HUDEP-2 (cell line): ENCODE measurements at regions not wholly inside any gene's neighbourhood (a gene's known extent, or its start where the extent isn't known, plus 50 kb on each side); places are given as distances from the start of the nearest gene placed in this dataset.
"Not testable (repeated sequence)": the region's sequence is repeated elsewhere in the genome, so short reads cannot be mapped to it uniquely, and the experiment has no call there.

Experiments used
- DNase-seq, 76 experiments: peaks; one replicate each; lab custom pipeline; 2025; ENCODE audit not compliant: unreplicated experiment in 76 of 76; lab: John Stamatoyannopoulos, UW

DNA sequence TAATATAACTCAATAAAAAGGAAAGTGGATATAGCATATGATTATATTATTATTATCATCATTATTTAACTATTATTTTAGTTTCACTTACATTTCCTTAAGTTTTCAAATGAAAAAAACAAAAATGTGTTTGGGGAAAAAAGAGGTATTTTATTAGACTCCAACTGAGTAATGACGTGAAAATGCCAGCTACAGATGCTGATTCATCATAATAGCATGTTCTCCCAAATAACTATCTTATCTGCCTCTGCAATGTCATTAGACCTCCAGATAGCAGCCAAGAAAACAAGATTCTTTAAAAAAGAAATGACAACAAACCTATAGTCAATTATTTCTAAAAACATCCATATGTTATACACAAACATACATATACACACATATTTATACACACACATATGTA is 1071.9 kb upstream of the TMPRSS15 start:
- DNase-seq = no peak

DNA sequence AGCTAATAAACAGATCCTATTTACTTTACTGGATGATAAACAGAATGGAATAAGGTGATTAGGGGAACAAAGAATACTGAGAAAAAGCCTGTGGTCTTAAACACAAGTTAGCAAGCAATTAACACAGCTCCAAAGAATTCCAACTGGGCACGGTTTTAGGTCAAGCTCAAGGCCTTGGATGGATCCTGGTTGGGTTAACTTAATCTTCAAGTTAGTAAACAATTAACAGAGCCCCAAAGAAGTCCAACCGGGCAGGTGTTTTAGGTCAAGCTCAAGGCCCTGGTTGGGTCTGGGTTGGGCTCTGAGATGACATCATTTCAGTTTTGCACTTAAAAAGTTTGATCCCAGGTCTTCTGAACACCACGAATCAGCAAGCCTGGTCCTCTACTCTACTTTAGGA is 1086.3 kb upstream of the TMPRSS15 start:
- peak in 1 of 76 experiments; percentile 13 for DNase-seq

DNA sequence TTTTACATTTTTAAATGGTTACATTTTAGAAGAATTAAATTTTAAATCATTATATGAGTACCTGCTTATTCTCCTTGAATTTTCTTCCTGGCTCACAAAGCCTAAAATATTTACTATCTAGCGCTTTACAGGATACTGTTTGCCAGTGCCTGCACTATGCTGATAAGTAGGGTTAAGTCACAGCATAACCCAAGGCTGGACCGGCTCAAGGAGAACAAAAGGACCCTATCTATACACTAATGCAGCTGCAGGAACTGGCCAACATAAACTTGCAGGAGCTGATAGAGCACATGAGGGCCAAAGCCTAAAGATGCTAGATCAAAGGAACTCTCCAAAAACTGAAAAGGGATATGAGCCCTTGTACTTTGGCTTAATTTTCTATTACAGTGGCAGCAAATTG is 1086.9 kb upstream of the TMPRSS15 start:
- peak in 60 of 76 experiments; percentile 2 to 94 (median 50) for DNase-seq

DNA sequence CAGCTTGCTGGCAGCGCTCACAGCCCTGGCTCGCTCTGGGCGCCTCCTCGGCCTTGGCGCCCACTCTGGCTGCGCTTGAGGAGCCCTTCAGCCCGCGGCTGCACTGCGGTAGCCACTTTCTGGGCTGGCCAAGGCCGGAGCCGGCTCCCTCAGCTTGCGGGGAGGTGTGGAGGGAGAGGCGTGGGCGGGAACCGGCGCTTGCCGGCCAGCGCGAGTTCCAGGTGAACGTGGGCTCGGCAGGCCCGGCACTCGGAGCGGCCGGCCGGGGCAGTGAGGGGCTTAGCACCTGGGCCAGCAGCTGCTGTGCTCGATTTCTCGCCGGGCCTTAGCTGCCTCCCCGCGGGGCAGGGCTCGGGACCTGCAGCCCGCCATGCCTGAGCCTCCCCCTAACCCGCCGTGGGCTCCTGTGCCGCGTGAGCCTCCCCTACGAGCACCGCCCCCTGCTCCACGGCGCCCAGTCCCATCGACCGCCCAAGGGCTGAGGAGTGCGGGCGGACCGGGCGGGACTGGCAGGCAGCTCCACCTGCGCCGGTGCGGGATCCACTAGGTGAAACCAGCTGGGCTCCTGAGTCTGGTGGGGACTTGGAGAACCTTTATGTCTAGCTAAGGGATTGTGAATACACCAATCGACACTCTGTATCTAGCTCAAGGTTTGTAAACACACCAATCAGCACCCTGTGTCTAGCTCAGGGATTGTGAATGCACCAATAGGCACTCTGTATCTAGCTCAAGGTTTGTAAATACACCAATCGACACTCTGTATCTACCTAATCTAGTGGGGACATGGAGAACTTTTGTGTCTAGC is 1090.1 kb upstream of the TMPRSS15 start:
- DNase-seq = not testable (repeated sequence)

DNA sequence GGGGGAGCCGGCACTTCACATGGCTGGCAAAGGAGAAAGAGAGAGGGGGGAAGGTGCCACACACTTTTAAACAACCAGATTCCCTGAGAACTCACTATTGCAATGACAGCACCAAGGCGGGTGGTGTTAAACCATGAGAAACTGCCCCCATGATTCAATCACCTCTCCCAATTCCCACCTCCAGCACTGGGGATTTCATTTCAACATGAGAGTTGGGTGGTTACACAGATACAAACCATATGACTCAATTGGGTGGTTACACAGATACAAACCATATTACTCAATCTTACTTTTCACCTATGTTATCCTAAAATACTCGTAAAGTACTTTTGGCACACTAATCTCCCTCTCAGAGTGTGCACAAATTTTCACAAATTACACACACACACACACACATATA is 1097.5 kb upstream of the TMPRSS15 start:
- DNase-seq = no peak

DNA sequence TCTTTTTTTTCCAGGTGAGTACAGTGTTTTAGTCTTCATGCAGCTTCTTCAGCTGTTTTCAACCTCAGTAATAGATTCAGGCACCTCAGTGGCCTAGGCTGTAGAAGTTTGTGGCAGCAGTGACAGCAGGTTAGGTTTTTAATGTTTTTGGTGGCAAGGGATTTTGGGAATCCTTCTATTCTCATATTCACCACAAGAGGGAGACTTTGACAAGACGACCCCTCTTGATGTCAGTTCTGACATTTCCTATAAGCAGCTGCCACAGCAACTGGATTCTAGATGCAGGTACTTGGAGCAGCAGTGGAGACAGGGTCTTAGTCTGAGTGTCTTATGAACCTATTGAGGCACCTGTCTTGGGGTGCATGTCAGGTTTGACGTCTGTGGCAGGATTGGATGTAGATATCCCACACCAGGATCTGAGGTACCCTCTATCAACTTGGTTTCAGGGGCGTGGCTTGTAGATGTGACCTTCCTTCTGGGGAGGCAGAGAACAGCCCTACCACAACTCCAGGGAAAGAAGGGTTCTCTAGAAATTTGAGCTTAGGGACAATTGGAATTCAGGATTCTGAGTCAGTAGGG is 1104.2 kb upstream of the TMPRSS15 start:
- DNase-seq = peak in 11 of 76 experiments; percentile 8 to 40 (median 30)

DNA sequence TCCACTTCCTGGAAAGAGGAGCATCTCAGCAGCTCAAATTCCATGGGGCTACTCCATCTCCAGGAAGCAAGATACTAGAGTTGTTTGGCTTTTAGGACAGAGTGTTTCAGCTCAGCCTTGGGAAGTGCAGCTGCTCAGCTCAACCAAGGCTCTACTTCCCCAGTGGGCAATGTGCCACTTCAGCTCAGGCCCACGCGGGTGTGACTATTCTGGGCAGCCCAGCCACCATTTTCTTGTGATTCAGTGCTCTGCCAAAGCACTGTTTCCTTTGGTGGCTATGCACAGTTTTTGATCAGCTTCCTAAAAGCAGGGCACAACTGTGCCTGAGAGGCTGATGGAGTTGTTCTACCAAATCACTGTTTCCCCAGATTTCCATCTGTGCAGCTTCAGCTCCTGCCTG is 1104.9 kb upstream of the TMPRSS15 start:
- DNase-seq = no peak

DNA sequence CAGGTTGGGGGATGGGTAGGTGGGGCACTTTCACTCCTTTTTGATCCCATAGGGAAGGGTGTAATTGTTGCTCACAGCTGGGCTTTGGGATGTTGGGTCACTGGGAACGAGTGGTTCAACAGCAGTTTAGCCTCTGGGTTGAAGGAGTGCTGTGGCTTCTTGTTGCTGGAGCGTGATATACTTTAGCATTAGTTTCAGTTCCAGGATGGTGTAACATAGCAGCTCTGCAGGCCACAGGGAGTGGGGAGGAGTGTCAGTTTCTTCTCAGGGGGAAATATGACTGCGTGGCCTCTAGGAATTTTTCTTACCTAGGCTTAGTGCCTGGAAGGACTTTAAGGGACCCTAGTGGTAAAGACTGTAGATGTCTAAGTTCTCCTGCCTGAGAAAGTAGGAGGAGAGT is 1105.3 kb upstream of the TMPRSS15 start:
- no peak for DNase-seq

DNA sequence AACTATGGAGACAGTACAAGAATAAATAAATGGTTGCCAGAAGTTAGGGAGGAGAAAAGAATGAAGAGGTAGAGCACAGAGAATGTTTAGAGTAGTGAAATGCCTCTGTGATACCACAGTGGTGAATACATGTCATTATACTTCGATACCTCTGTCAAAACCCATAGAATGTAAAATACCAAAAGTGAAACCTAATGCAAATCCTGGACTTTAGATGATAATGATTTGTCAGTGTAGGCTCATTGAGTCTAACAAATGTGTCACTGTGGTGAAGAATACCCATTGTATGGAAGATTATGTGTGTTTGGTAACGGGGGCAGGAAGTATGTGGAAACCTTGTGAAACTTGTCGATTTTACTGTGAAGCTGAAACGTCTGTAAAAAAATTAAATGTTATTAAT is 1106.5 kb upstream of the TMPRSS15 start:
- no peak for DNase-seq

DNA sequence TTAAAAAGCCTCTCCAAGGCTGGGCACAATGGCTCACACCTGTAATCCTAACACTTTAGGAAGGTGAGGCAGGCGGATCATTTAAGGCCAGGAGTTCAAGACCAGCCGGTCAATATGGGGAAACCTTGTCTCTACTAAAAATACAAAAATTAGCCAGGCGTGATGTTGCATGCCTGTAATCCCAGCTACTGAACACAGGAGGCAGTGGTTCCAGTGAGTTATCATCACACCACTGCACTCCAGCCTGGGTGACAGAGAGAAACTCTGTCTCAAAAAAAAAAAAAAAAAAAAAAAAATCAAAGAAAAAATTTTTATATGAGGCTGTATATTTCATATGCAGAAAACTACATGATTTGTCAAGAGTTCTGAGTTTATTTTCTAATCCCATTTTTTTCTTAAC is 1107.1 kb upstream of the TMPRSS15 start:
- no peak for DNase-seq

DNA sequence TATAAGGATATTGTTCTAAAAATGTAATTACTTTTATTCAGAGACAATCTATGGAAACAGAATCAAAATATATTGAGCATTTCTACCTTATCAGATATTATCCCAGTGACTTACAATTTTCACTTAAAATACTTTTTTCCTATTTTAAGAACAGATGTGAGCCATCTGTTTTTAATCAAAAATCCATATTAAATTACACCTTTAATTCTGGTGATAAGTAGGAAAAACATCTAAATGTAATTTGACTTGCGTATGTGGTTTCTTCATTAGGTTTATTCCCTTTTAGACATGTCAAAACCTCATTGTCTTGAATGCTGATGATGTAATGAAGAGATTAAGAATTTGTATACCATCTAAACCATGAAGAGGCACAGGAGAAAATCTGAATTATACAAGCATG is 1118.8 kb upstream of the TMPRSS15 start:
- no peak for DNase-seq

DNA sequence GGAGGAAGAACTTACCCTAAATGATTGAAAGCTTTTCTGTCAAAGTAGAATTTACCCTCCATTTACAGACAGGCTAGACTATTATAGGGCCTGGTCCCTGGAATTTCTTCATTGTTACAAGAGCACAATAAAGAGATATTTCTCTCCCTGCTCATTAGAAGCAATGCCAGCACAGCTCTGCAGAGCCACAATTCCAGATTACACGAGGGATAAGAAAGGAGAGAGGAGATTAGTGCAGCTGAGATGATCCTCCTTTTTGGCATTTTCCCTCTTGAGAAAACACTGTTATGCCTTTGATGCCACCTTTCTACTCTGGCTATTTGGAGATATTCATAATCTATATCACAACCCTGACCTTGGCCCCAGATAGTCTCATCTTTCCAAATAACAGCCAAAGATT is 1119.5 kb upstream of the TMPRSS15 start:
- no peak for DNase-seq

DNA sequence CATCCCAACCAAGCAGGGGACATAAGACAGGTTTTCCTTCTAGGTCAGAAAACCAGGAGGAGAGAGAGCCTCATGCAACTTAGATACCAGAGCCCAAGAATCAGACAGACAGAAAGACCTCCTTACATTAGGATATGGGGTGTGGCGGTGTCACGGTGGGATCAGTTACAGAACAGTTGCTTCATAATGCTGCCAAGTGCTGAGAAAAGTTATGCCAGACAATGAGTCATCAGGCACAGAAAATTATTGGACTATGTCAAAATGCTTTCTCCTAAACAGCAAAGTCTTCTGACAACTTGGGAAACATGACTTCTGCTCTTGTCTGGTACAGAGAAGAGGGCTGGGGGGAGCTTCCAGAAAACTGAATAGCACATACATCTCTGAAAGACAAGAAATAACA is 1120.2 kb upstream of the TMPRSS15 start:
- peak in 14 of 76 experiments; percentile 6 to 54 (median 34) for DNase-seq

DNA sequence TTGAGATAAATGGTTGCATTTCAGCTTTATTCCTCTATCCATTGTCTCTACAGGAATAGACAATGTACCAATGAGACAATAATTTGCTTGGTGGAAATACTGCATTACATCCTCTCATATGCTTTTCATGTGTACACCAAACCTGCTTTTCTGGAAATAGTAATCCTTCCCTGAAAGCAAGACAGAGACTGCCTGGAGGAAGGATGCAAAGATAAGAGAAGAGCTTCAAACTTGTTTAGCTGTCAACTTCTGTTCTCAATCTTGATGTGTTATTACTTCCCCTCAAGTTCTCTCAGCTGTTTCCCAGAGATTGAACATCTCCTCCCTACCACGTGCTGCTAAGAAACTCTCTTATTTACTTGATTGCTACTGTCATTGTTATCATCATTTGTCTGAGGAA is 1125.4 kb upstream of the TMPRSS15 start:
- no peak for DNase-seq

DNA sequence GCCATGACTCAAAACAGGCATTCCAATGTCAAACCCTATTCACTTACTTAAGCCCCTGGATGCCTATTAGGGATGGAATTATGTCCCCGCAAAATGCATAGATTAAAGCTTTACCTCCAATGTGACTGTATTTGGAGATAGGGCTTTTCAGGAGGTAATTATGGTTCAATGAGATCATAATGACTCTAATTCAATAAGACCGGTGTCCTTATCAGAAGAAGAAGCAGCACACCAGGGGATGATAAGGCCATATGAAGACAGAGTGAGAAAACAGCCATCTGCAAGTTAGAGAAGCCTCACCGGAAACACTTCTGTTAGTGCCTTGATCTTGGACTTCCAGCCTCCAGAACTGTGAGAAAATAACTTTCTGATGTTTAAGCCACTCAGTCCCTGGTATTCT is 1131.8 kb upstream of the TMPRSS15 start:
- DNase-seq = peak in 18 of 76 experiments; percentile 13 to 68 (median 43)

DNA sequence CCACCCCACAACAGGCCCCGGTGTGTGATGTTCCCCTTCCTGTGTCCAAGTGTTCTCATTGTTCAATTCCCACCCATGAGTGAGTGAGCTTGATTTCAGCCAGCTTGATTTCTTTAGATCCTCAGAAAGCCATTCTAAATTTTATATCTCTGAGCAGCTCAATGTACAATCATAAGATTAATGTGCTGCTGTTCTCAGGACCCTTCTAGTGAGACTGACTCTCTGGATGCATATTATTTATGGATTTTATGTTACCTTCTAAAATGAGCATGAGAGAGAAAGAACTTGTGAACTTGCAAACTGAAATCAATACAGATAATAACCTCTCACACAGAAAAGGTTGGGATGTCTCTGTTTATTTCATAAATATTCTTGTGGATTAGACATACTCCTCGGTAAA is 1133.5 kb upstream of the TMPRSS15 start:
- DNase-seq = no peak

DNA sequence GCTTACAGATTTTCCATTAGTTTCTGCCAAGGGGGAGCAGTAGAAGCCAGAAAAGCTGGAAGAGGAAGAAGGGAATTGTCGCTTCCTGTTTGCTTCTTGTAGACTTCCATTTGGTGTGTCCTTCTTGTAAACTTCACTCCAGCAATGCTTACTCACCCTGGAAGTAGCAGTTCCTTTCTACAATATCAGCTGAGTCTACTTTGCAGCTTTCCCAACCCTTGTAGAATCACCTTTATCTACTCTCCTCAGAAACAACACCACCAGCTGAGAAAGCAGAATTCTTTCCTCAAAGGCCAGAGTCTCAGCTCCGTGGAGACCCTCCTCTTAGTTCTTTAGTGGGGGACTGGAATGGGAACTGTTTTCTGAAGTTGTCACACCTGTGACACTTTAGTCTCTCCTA is 1136.7 kb upstream of the TMPRSS15 start:
- peak in 3 of 76 experiments; percentile 8 to 24 (median 13) for DNase-seq

DNA sequence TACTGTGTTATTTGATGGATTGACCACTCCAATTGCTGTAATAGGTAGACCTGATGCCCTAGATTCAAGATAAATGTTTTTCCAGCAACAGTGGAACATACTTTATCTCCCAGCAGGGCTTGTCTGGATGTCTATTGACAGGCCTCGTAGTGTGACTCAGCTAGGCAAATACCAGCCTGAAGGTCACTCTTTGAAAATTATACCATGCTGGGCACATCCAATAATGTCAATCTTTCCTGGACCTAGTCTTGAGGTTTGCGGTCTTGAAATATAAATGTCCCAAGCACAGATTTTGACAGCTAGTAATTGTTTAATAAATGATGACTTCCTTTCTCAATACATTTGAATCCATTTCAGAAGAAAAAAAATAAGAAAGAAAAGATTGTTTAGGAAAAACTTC is 1138.0 kb upstream of the TMPRSS15 start:
- peak in 10 of 76 experiments; percentile 2 to 53 (median 36) for DNase-seq

DNA sequence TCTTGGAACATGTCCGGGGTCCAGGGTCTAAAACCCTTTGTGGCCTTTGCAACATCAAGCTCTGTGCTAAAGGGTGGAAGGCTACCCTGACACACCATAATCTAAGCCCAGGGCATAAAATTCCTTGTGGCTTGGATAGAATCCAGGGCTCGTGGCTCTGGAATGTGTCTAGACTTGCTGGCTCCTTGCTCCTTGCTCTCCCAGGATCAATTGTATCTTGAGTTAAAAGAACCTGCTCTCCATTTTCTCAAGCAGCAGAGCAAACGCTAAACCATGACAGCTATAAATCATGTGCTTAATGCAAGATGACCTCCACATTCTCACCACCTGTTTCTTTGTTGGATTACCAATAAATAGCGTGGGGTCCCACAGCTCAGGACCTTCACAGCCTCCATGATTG is 1140.9 kb upstream of the TMPRSS15 start:
- DNase-seq = not testable (repeated sequence)

DNA sequence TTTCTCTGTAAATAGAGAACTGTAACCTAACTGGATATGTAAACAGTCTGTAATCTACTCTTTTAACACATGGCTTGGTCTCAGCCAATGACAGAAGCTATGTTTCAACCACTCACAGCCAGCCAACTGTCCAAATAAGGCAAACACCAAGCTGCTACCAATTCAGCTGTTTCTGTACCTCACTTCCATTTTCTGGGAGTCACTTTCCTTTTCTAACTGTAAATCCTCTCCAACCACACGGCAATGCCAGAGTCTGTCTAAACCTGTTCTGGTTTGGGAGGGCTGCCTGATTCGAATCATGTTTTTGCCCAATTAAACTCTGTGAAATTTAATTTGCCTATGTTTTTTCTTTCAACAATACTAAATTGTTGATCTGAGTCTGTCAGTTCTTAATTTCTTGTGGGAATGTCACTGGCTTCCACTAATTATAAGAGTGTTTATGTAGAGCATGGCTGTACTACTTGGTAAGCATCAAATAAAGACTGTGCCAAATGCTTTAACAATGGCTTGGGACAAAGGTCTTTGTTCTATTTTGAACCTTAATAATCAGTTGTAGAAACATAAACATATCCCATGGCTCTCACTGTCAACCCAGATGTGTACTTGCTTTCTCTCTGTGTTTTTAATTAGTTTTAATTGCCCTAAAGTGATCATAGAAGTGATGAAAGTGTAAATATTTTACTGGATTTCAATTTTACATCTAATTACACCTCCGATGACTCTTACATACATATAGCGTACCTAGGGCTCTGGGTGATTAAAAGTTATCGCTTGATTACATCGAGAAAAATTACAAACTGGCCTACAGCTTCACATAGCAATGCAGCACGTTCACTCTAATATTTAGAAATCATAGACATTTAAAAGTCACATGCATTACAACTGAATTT is 1144.6 kb upstream of the TMPRSS15 start:
- DNase-seq = no peak

DNA sequence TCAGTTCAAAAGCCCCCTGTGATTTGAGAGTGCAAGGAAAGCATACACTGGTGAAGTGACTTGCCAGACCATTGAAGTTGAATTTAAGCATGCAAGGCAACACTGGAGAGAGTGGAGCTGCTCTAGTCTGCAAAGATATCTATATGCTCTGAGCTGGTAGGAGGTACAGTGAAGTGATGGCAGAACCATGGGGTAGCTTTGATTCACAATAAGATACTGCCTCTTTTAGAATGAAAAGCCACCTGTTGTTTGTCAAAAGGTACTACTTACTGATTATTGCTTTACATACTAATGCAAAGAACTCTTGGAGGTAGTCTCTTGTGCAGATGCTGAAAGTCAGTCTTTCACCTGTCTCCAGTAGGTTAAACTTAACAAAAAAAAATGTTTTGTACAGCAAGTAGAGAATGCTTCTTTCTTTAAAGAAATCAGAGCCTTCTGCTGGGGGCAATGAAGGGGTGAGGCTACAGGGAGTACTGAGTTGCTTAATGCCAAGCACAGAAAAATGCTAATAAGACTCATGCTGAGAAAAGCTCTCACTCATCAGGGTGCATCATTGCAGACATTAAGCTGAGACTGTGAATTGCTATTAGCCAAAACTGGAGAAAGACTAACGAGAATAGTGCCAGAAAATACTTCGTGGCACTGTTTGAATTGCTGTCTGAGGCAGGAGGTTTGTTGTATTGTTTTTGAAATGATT is 1150.5 kb upstream of the TMPRSS15 start:
- no peak for DNase-seq
